Body of pancreas (tissue), 4 donors: ENCODE measurements at regions not wholly inside any gene's neighbourhood (a gene's known extent, or its start where the extent isn't known, plus 50 kb on each side); places are given as distances from the start of the nearest gene placed in this dataset.

Experiments
- POLR2A ChIP-seq, 3 donors: fragments of 450-650 bp; IDR thresholded peaks; one replicate each; pipeline ENCODE4 v1.6.1; 2016; ENCODE audit warnings: antibody characterized with exemption in 3 of 3, mild to moderate bottlenecking in 2 of 3
- TF ChIP-seq, protein P1 (sequence below), 7 experiments: fragments of 450-650 bp in 4 of 7; fragments of 200-600 bp in 3 of 7; sonication (generic) in 3 of 7; IDR thresholded peaks; one replicate each; pipeline ENCODE4 v1.5.1; 2016 to 2019; ENCODE audit warnings: antibody characterized with exemption in 7 of 7

DNA sequence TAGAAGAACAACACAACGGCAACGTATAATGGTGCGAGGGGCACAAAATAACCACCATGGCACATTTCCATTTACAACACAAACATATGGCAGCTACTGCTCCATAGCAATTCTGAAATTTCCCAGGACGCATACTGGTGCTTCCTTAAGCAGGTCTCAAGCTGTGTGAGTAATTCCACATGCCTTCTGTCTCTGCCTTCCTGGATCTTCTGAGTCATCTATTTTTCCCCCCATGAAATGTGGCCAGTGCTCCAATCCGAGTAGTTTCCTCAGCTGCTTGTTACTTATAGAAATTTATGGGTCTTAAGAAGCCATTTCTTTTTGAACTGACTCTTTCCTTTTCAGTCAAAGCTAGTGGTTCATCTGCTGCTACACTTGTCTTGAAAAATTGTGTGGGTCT is 256.6 kb upstream of the KLF6 start:
- TF ChIP-seq, protein P1, sequence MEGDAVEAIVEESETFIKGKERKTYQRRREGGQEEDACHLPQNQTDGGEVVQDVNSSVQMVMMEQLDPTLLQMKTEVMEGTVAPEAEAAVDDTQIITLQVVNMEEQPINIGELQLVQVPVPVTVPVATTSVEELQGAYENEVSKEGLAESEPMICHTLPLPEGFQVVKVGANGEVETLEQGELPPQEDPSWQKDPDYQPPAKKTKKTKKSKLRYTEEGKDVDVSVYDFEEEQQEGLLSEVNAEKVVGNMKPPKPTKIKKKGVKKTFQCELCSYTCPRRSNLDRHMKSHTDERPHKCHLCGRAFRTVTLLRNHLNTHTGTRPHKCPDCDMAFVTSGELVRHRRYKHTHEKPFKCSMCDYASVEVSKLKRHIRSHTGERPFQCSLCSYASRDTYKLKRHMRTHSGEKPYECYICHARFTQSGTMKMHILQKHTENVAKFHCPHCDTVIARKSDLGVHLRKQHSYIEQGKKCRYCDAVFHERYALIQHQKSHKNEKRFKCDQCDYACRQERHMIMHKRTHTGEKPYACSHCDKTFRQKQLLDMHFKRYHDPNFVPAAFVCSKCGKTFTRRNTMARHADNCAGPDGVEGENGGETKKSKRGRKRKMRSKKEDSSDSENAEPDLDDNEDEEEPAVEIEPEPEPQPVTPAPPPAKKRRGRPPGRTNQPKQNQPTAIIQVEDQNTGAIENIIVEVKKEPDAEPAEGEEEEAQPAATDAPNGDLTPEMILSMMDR (IDR thresholded peaks at IDR 0.05): no peak
- TF ChIP-seq POLR2A (IDR thresholded peaks at IDR 0.05): no peak
